ENCODE measurements at regions not wholly inside any gene's neighbourhood (a gene's known extent, or its start where the extent isn't known, plus 50 kb on each side); places are given as distances from the start of the nearest gene placed in this dataset.
A peak's percentile ranks its signal among the peaks of the same experiment; 100 is the strongest.

- Mint-ChIP-seq H3K9me3 (peaks cover 8 to 10% of the 10 kb centered on the region in 2 experiments), H3K4me3 (no peak overlapping the region), H3K36me3 (ENCODE audit: insufficient read depth in 1 of 3, low read depth in 3 of 3) (peaks cover 2 to 12% (median 3%) of the 10 kb centered on the region in 3 experiments; a peak in 5 of 7 replicates), H3K27me3 (ENCODE audit: low read depth) (peaks cover 16% of the 10 kb centered on the region), H3K4me1 (peaks cover 31 to 37% of the 10 kb centered on the region in 2 experiments), H3K27ac (peak overlapping the region in 1 of 3 experiments; percentile 11; a peak in 1 of 7 replicates)
- no peaks in the 10 kb centered on the region for H4K20me1 ChIP-seq (ENCODE audit: control insufficient read depth, insufficient read depth, insufficient read length)
- H2BK15ac ChIP-seq (ENCODE audit: low read depth, low read length) = no peak overlapping the region
- H3K79me2 ChIP-seq (ENCODE audit: insufficient read depth, low read length) = no peaks in the 10 kb centered on the region
- no peak overlapping the region for H4K5ac ChIP-seq (ENCODE audit: insufficient read length, low read depth, low read length)
- H2BK12ac ChIP-seq (ENCODE audit: insufficient read length, low read depth, low read length) = no peak overlapping the region
- H3K27me3 ChIP-seq (ENCODE audit: insufficient read depth, low read length) = no peaks in the 10 kb centered on the region
- no peak overlapping the region for H4K91ac ChIP-seq (ENCODE audit: insufficient read length, low read depth, low read length)
- no peaks in the 10 kb centered on the region for H3K23me2 ChIP-seq (ENCODE audit: insufficient read length, low read depth, low read length, poor library complexity, severe bottlenecking)
- no peak overlapping the region for H2BK120ac ChIP-seq (ENCODE audit: low read depth, low read length, poor library complexity, severe bottlenecking)
- H3K4me1 ChIP-seq (ENCODE audit: insufficient read depth, low read length) = peaks cover 4% of the 10 kb centered on the region
- DNase-seq = no peak
- H3K4me2 ChIP-seq (ENCODE audit: insufficient read depth, insufficient read length, low read length) = no peak overlapping the region
- no peak overlapping the region for H3K4ac ChIP-seq (ENCODE audit: low read depth, low read length)
- H3T11ph ChIP-seq (ENCODE audit: low read length) = no peak overlapping the region
- no peak overlapping the region for H3K14ac ChIP-seq (ENCODE audit: insufficient read depth, low read length)
- no peak overlapping the region for H2AFZ ChIP-seq (ENCODE audit: low read length)
- no peaks in the 10 kb centered on the region for H3K79me1 ChIP-seq (ENCODE audit: insufficient read depth, low read depth, low read length, poor library complexity, severe bottlenecking)
- H3K56ac ChIP-seq (ENCODE audit: insufficient read length, low read depth, low read length) = no peak overlapping the region
- no peak overlapping the region for H3K9ac ChIP-seq (ENCODE audit: extremely low read depth, insufficient read length, low read length)
- no CpG with 5 or more reads among the region's 9 CpGs for WGBS (ENCODE audit: extremely low coverage, insufficient read length, low lambda C conversion rate)
- no peak overlapping the region for H2AK5ac ChIP-seq (ENCODE audit: insufficient read length, low read length)
- no peak overlapping the region for H4K8ac ChIP-seq (replicated peaks; ENCODE audit: insufficient read length, low read depth, low read length)
- no peak for TF ChIP-seq CTCF (conservative IDR thresholded peaks at IDR 0.05)
- H3K18ac ChIP-seq (ENCODE audit: insufficient read length, low read depth, low read length) = no peak overlapping the region
- no peak overlapping the region for H3K27ac ChIP-seq (ENCODE audit: insufficient read length, low read depth, low read length)
- H3K23ac ChIP-seq (ENCODE audit: insufficient read length, low read depth, low read length) = no peak overlapping the region
- H2BK20ac ChIP-seq (ENCODE audit: low read depth, low read length, poor library complexity, severe bottlenecking) = no peak overlapping the region
- no peak overlapping the region for H2BK5ac ChIP-seq (ENCODE audit: insufficient read length, low read length)
- H3K9me3 ChIP-seq (ENCODE audit: control insufficient read depth, low read depth, low read length) = peaks cover 6% of the 10 kb centered on the region
These were observed 572.8 kb downstream of the TFAP2A start for GRCh38 chr6:9841886-9842725.

All from H9 (cell line).